Stimulated activated CD8-positive, alpha-beta memory T cell treated with anti-CD3 and anti-CD28 coated beads, Interleukin-7, amount 100 ng/mL, for 48 hours (primary cell): ENCODE measurements at regions not wholly inside any gene's neighbourhood (a gene's known extent, or its start where the extent isn't known, plus 50 kb on each side); places are given as distances from the start of the nearest gene placed in this dataset.

Source experiments
- DNase-seq, 2 donors: peaks; one replicate each; pipeline ENCODE4 v3.0.0-alpha.2; 2020; ENCODE audit warnings: low read depth in 1 of 2; ENCODE audit errors: extremely low read depth in 1 of 2

DNA sequence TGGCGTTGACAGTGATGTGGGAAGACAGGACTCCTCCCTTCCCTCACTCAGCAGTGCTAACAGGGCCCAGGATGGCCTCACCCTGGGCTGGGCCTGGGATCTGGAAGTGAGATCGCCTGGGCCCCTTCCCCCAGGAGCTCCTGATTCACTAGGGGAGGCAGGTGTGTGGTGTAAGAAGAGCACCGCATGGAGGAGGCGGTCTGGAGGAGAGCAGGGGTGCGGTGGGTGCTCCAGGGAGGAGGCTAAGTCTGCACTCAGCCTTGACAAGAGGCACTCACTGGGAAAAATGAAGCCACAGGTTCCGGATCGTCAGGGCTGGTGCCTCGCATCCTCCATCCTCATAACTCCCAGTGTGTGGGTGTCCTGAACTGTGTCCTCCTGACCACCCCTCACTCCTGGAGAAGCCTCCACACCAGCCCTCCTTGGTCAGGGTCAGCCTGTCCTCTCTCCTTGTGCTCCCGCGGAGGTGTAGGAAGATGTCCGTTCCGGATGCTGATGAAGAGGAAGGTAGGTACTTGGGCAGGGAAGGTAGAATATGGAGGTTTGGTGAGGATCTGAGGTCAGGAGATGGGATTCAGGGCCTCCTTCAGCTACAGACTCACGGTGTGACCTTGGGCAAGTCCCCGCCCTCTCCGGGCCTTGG, 142.1 kb upstream of the WNT4 start:
- DNase-seq: no peak

DNA sequence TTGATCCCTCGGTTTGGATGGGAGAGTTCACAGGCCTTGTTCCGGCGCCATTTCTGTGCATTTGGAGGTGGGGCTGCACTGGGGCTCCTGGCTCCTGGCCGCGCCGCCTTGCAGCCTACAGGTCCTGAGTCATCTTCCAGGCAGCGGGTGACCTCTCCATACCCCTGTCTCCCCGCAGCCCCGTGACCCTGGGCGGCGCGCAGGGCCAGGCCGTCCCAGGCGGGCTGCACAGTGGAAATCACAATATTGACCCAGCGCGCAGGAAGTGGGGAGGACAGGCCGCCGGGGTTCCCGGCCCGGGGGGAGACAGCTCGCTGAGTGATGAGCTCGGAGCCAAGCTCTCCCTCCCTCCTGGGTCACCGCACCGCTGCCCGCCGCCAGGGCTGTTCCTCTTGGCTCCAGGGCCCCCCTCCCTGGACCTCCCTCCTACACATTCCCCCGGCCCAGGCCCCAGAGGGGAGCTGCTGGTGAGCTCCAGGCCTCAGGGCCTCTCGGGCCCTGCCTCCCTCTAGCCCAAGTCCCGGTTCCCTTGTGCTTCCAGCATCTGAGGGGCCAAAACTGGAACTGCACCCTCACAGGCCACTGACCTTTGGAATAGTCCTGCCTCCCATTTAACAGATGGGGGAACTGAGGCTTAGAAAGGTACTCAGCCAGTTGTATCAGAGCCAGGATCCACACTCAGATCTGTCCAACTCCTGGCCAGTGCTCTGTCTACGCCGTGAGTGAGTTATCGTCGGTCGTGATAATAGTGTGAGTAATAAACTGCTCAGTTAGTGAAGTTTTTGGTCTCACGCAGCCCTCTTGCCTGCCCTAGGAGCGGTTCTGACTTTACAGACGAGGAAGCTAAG, 142.9 kb upstream of the WNT4 start:
- no peak for DNase-seq

DNA sequence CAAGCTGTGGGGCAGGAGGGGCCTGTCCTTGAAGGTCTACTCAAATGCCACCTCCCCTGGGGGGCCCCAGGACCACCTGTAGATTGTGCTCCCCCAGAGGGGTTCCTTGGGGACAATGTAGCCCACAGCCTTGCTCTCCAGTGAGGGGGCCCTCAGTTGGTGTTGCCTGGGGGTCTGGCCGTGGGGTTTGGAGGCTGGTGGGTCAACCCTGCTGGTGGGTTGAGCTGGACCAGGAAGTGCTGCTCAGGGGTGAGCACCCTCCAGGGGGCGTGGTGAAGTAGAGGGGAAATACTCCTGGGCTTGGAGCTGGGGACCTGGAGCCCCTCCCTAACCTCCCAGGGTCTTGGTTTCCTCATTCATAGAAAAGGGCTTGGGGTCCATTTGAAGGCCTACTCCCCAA, 143.6 kb upstream of the WNT4 start:
- DNase-seq: no peak

DNA sequence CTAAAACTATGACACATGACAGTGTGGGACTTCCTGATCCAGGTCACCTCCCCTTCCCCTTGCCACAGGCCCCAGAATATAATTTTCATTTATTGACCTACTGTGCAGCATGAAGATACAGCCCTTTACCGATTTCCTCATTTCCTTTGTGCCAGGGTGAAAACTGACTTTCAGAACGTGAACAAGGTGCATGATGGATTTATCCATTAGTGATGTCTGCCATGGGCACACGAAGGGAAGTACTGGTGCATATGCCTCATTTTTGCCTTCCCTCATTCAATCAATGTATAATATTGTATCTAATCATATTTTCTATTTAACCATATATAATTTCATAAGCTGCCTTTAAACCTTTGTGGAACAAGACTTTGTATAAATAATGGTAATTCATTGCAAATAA, 144.4 kb upstream of the WNT4 start:
- DNase-seq: no peak

DNA sequence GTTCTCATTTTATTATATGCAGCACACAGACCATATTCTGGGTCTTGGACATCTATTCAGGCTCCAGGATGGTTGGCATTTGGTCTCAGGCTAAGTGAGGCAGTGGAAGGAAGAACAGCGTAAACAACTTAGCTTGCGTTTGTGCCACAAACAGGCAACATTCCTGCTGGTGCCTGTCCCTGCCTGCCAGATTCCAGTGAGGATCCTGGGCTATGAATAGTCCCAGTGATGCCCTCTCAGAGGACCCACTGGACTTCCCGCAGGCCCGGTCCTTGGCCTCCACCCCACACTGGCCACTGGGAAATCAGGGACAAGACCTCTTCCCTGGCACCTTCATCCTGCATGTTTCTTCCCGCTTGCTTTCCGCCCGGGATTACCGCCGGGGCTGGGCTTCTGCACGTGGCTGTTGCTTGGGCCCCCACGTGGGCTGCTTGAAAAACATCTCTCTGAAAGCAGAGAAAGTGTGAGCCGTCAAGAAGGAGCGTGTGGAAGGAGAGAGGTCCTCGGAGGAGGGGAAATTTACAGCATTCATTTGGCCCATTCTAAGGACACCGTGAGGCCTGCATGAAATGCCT, 145.1 kb upstream of the WNT4 start:
- DNase-seq: no peak

DNA sequence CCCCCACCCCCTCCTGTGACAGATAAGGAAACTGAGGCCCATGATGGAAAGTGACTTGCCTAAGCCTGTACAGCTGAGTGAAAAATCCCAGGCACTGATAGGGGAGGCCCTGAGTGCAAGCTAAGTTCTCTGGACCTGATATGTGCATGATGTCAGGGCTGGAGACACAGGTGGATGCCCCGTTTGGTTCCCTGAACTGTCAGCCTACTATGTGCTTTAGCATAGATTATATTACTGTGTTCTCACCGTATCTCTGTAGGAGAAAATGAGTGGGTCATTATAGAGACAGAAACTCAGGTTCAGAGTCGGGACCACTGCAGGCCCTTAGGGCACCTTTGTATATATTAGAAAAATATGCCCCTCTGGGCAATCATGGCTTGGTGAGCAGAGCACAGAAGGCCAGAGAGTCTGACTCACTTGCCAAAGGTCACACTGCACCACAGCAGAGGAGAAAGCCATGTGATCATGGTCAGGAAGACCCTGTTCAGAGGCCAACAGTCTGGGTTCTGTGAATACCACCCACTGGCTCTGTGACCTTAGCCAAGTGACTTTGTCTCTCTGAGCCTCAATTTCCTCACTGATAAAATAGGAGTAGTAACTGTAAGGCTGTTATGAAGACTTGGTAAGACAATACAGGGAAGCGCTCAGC, 145.8 kb upstream of the WNT4 start:
- no peak for DNase-seq

DNA sequence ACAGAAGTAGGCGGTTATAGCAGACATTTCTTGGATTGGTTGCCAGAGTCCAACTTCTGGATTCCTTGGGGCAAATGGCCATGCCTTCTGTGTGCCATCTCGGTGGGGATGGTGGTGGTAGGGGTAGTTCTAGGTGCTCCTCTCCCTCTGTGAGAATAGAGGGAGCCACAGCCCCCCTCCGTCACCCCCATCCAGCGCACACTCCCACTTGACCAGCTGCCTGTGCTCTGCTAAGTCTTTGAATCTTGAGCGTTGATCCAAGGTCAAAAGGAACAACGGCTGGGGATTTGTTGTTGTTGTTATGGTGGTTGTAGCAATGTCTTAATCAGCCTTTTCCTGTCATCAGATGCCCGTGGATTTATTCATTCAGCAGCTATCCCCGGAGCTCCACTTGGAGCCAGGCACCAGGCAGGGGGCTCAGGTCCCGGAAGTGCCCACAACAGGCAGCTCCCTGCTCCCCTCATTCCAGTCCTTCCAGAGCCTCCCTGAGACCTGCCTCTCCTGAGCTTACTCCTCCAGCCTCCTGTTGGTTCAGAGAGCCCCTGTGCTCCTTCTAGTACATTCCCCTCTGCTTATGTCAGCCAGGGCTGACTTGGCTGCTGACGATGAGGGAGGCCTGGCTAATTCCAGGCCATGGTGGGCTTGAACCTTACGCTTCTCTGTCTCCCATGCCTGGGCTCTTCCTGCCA, 146.6 kb upstream of the WNT4 start:
- no peak for DNase-seq

DNA sequence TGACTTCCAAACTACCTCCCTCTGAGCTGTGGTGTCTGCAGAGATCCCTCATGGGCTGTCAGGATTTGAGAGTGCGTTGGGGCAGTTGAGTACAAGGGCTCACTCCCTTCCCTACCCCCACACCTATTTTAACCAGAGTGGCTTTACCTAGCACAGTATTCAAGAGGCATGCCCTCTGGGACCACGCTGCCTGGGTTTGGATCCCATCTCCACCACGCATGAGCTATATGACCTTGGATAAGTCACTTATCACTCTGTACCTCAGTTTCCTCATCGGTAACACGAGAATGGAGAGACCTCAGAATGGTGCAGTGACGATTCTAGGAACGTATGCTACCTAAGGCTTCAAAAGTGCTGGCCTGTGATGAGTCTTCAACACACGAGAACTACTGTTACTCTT, 147.3 kb upstream of the WNT4 start:
- DNase-seq: no peak

DNA sequence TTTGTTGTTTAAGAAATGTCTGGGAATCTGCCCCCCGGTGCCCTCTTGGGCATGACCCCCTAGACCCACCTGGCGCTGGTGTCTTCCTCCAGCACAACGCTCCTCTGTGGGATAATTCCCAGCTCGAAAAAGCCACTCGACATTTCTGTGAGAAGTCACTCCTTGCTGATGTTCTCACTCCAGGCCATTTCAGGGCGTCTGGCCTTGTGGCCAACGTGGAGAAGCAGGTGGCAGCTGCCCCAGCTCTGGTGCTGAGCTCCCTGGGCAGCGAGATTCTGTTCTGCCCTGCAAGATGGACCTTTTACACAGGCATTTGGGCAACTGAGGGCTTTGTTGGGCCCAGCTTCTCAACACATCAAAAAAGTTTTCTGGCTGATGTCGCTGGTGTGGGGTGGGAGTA, 147.7 kb upstream of the WNT4 start:
- DNase-seq: no peak

DNA sequence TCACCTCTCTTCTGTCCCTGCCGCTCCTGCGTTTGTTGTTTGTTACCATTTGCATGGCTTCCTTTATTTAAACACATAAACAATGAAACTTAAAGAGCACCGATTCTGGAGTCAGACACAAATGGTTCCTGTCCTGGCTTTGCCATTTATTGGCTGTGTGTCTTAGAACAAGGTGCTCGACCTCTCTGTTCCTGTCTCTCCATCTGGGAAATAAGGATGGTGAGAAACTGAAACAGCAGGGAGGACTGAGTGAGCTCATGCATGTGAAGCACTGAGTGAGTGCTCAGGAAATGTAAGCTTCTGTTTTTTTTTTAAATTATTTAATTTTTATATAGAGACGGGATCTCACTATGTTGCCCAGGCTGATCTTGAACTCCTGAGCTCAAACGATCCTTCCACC, 148.2 kb upstream of the WNT4 start:
- DNase-seq: no peak

DNA sequence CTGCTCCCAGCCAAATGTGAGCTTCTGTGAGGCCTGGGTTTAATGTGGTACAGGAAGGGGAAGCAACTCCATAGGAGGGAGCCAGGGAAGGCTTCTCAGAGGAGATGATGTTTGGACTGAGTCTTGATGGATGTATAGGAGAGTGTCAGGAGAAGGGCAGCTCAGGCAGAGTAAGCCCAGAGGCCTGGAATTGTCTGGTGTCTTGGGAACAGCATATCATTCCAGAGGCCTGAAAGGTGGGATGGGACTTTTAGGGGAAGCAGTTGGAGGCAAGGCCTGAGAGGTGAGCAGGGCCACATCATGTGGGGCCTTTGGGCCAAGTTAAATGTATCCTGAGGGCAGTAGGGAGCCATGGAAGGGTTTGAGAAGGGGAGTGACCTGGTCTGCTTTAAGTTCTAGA, 148.6 kb upstream of the WNT4 start:
- no peak for DNase-seq

DNA sequence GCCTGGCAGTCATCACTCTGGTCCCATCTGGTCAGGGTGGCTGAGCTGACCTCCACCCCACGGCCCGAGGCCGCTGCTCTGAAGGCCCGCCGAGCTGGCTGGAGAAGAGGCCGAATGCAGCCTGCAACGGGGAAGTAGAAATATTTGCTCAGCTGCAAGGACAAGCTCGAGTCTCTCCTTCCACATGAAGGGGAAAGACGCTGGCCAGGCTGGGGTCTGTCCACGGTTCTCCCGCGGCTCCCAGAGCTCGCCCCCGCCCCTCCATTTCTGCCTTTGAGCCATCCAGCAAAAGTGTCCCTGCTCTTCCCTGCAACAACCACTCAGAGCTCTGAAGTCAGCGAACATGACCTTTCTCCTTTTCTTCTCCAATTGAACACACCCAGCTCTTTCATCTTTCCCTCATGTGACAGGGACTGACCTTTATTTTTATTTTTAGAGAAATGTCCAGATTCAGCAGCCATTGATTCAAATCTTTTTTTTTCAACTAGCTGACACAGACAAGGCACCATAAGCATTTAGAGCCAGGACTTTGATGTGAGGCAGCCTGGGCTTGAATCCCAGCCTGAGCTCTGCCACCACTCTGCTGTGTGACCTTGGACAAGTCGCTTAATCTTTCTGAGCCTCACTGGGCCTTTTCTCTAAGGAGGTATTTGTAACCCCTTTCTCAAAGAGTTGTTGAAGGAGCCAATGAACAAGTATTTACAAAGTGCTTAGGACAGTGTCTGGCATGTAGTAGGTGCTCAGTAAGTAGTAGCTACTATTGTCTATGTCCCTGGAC, 149.3 kb upstream of the WNT4 start:
- DNase-seq: no peak

DNA sequence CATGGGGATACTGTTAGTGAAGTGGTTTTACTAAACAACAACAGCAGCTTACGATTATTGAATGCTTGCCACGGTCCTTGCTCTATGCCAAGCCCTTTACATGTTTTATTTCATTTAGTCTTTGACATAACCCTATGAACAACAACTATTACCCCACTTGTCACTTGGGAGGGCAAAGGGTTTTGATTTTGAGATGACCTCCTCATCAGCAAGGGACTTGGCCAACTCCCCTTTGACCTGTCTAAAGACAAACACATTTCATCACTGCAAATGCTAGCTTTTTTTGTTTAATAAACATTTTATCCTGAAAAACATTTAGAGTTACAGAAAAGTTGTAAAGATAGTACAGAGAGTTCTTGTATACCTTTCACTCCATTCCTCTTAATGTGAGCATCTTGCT, 152.5 kb upstream of the WNT4 start:
- DNase-seq: no peak

DNA sequence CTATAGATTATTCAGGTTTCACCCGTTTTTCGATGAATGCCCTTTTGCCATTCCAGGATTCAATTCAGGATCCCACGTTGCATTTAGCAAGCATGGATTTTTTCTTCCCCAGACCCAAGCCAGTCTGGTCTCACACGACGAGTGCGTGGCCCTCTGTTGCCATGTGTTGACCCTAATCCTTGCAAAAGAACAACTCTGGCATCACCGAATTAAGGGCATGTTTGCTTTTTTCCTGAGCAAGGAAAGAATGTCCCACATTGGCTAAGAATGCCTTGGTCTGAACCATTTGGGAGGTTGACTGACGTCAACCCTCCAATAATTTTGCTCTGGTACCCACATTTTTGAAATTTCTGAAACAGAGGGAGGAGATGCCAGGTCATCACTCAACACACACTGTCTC, 153.0 kb upstream of the WNT4 start:
- DNase-seq: no peak

DNA sequence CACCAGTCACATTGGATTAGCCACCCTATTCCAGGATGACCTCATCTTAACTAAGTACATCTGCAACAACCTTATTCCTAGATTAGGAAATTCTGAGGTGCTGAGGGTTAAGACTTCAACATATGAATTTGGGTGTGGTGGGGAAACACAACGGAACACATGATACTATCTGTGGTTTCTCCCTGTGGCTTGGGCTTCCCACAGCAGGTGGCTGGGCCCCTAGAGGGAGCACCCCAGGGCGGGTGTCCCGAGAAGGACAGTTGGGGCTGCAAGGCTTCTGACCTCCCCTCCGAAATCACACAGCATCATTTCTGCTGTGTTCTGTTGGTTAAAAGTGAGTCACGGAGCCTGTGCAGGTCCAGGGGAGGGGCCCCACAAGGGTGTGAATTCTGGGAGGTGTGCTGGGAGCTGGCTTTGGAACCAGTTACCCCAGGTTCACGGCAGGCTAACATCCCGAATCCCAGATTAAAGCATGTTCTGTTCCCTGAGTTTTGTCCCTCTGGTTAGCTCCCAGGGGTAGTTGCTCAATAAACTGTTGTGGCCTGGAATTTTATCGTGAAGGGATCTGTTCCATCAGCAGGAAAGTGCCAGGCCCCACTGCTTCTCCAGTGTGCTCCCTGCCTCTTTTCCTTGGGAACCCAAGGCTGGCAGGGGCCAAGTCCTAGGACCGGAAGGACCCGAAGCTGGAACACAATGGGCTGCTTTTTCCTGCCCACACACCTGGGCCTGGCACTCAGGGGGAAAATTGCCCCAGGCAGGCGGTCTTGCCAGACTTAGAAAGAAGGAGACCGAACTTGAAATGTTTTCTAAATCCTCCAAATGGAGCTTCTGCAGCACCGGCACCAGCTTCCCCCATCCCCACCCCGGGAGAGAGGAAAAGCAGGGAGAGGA, 154.0 kb upstream of the WNT4 start:
- DNase-seq: no peak

DNA sequence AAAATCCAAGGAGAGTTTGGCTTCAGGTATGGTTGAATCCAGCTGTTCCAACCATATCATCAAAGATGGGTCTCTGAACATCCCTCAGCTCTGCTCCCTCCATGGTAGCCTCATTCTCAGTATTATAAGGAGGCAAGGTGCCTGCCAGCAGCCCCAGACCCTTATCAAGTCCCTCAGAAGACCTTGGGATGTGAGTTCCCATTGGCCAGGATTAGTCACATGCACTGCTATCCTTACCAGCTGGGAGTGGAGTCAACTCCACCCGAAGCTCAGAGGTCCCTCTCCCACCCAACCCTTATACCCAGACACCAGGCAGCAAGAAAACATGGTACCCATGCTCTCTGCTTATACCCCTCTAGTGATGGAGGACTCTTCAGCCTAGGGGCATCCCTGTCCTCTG, 153.7 kb upstream of the ZBTB40 start:
- no peak for DNase-seq

DNA sequence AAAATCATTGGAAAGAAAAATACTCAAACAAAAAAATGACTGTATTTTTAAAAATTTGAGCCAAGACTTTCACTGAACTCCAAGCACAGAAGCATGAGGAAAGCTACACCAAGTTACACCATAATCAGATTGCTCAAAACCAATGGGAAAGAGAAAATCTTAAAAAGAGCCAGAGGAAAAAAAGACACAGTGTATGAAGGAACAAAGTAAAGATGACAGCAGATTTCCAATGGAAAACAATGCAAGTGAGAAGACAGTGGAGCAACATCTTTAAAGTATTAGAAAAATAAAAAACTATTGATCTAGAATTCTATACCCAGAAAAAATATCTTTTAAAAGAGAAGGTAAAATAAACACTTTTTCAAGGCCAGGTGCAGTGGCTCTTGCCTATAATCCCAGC, 147.8 kb upstream of the ZBTB40 start:
- no peak for DNase-seq

DNA sequence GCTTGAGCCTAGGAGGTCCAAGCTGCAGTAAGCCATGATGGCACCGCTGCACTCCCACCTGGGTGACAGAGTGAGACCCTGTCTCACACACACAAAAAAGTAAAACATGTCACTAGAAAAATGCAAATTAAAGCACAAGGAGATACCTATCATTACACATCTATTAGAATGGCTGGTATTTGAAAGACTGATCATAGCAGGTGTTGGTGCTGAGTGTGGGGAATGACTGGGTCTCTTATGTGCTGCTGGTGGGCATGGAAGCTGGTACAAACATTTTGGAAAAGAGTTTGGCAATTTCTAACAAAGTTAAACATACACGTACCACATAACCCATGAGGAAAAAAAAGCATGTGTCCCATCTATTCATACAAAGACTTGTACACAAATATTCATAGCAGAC, 142.1 kb upstream of the ZBTB40 start:
- no peak for DNase-seq

DNA sequence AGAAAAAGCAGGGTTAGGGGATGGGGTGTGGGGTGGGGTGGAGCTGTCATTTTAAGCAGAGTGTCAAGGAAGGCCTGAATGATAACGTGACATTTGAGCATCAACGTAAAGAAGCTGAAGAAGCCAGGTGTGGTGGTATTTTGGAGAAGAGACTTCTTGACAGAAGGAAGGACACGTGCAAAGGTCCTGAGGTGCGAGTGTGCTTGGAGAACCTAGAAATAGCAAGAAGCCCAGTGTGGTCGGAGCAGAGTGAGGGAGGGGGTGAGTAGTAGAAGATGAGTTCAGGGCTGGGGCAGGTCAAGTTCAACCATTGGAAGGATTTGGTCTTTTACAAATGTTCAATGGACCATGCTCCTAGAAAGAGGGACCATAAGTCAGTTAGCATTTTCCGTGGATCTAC, 140.2 kb upstream of the ZBTB40 start:
- no peak for DNase-seq

DNA sequence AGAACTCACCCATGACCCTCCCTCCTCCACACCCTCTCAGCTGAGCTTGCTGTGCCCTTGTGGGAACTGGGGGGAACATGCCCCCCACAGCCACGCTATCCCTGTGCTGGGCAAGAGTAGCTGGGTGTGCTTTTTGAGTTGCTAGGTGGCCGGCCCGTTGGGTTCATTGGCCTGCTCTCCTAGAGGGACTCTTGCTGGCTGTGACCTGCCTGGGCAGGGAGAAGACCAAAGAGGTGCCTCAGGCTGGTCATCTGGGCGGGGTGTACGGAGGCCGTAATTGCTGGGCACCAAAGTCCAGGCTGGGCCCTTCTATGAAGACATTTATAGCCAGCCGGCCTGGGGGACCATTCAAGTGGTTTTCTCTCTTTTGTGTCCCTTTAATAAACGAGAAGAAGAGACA, 138.3 kb upstream of the ZBTB40 start:
- DNase-seq: no peak
